MCF 10A (cell line): ENCODE measurements at regions not wholly inside any gene's neighbourhood (a gene's known extent, or its start where the extent isn't known, plus 50 kb on each side); places are given as distances from the start of the nearest gene placed in this dataset.

Source experiments
- BruUV-seq: library from RNA; stranded (reverse); fragments of 400-500 nt; replicated peaks from 2 replicates; lab custom pipeline; 2021; lab: Mats Ljungman, UMichigan
- CTCF ChIA-PET: fragments of 300-600 bp; sonication (Branson Sonifier 250); formaldehyde crosslinking; extraction: SDS; loops from one replicate; lab custom pipeline; 2021; ENCODE audit warnings: antibody characterized with exemption, inconsistent platforms; lab: Yijun Ruan, JAX
- POLR2A ChIA-PET: fragments of 300-600, 350-650 bp; sonication (Branson Sonifier 250); formaldehyde crosslinking; extraction: SDS; loops from one replicate; lab custom pipeline; 2020; ENCODE audit warnings: antibody characterized with exemption, inconsistent platforms; lab: Yijun Ruan, JAX
- DNase-seq: peaks from one replicate; pipeline ENCODE4 v3.0.0-alpha.2; 2018; ENCODE audit not compliant: unreplicated experiment
- H3K27ac Mint-ChIP-seq: one replicate; pipeline ENCODE4 v1.8.0; 2022; ENCODE audit warnings: mild to moderate bottlenecking, low read depth, mixed read lengths; ENCODE audit not compliant: unreplicated experiment
- H3K27me3 Mint-ChIP-seq: one replicate; pipeline ENCODE4 v1.8.0; 2022; ENCODE audit warnings: mixed read lengths; ENCODE audit not compliant: insufficient read depth, unreplicated experiment
- H3K36me3 Mint-ChIP-seq: one replicate; pipeline ENCODE4 v1.8.0; 2022; ENCODE audit warnings: mild to moderate bottlenecking, moderate library complexity, mixed read lengths; ENCODE audit not compliant: insufficient read depth, unreplicated experiment
- H3K4me1 Mint-ChIP-seq: one replicate; pipeline ENCODE4 v1.8.0; 2022; ENCODE audit warnings: mixed read lengths; ENCODE audit not compliant: insufficient read depth, unreplicated experiment
- H3K4me3 Mint-ChIP-seq: one replicate; pipeline ENCODE4 v1.8.0; 2022; ENCODE audit warnings: mild to moderate bottlenecking, moderate library complexity, mixed read lengths; ENCODE audit not compliant: unreplicated experiment
- H3K9me3 Mint-ChIP-seq: one replicate; pipeline ENCODE4 v1.8.0; 2022; ENCODE audit warnings: mixed read lengths; ENCODE audit not compliant: unreplicated experiment
- CTCF ChIP-seq: fragments of 200-600 bp; IDR thresholded peaks from one replicate; pipeline ENCODE4 v1.8.0; 2022; ENCODE audit warnings: antibody characterized with exemption, mild to moderate bottlenecking; ENCODE audit not compliant: unreplicated experiment
- intact Hi-C: fragments of 100-400 bp; cut with micrococcal nuclease; formaldehyde crosslinking; loops from 2 replicates; pipeline ENCODE4 v1.14.1; 2022

- no peaks in the 10 kb centered on the region for H3K36me3 Mint-ChIP-seq
- intact Hi-C loops, result no loop called here
- H3K27me3 Mint-ChIP-seq, result no peaks in the 10 kb centered on the region
- no peaks in the 10 kb centered on the region for H3K9me3 Mint-ChIP-seq
- BruUV-seq, result no TSS peak
- DNase-seq, result no peak
- CTCF ChIA-PET, result interaction anchor here (0.6 kb wide), 1 partner anchor 295 kb away, joined by 3 read pairs; no protein-coding TSS in a partner anchor
- H3K27ac Mint-ChIP-seq, result no peak overlapping the region
- no peaks in the 10 kb centered on the region for H3K4me1 Mint-ChIP-seq
- TF ChIP-seq CTCF, result no peak
- H3K4me3 Mint-ChIP-seq, result no peak overlapping the region
- POLR2A ChIA-PET, result no interaction called here
Observed at GRCh38 chr14:26128931-26129671, 468.7 kb downstream of the NOVA1 start.

GRCh38 chr14:26124896-26125438 is 472.9 kb downstream of the NOVA1 start:
- Mint-ChIP-seq H3K9me3 (peaks cover 15% of the 10 kb centered on the region), H3K4me3 (no peak overlapping the region), H3K36me3 (no peaks in the 10 kb centered on the region), H3K27ac (no peak overlapping the region), H3K27me3 (no peaks in the 10 kb centered on the region), H3K4me1 (no peaks in the 10 kb centered on the region)
- no peak for DNase-seq
- ChIA-PET CTCF (interaction anchor here (1.3 kb wide), 1 partner anchor 11 kb away, joined by 3 read pairs; no protein-coding TSS in a partner anchor), POLR2A (no interaction called here)
- no peak for TF ChIP-seq CTCF
- intact Hi-C loops, result no loop called here
- no TSS peak for BruUV-seq

DNA sequence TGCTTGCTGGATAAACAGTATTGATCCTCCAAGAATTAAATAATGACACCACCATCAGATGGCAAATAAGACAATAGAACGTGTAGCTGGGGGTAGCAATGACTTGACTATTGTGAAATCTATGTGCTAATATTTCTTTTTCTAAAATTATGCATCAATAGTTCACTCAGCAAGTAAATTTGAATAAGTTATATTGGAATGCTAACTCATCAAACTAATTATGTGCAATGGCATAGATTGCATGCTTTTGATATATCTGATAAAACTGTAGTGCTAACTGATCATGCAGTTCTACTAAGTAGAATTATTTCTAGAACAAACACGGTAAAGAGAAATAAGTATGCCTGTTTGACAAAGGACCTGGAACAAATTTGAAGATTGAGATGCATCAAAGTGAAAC is 474.4 kb downstream of the NOVA1 start:
- POLR2A ChIA-PET, result no interaction called here
- CTCF ChIA-PET, result no interaction called here
- intact Hi-C loops, result no loop called here
- peaks cover 15% of the 10 kb centered on the region for H3K9me3 Mint-ChIP-seq
- H3K36me3 Mint-ChIP-seq, result peaks cover 4% of the 10 kb centered on the region
- TF ChIP-seq CTCF, result no peak
- no peaks in the 10 kb centered on the region for H3K4me1 Mint-ChIP-seq
- no TSS peak for BruUV-seq
- H3K27me3 Mint-ChIP-seq, result no peaks in the 10 kb centered on the region
- no peak overlapping the region for H3K27ac Mint-ChIP-seq
- no peak for DNase-seq
- no peak overlapping the region for H3K4me3 Mint-ChIP-seq

DNA sequence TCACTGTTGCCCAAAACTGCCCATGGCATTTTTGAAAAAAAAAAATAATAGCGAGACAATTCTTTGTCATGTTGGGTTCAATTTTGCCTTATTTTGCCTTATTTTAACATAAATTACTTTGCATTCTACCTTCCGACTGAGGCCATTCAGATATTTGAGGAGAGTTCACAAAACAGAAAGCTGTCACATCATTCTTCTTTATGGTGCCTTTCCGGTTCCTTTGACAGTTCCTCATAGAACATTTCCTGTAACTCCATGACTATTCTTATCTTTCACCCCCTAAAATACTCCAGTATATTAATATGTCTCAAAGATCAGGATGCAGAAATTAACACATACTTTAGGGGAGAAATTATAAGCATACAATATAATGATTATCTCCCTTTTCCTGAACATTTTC is 476.7 kb downstream of the NOVA1 start:
- no TSS peak for BruUV-seq
- ChIA-PET POLR2A (interaction anchor here (0.6 to 0.7 kb wide), 2 partner anchors 87 to 398 kb away, joined by 3 read pairs; no protein-coding TSS in a partner anchor), CTCF (no interaction called here)
- peaks cover 5% of the 10 kb centered on the region for H3K36me3 Mint-ChIP-seq
- TF ChIP-seq CTCF, result no peak
- H3K27ac Mint-ChIP-seq, result no peak overlapping the region
- intact Hi-C loops, result no loop called here
- no peaks in the 10 kb centered on the region for H3K27me3 Mint-ChIP-seq
- peaks cover 15% of the 10 kb centered on the region for H3K9me3 Mint-ChIP-seq
- H3K4me1 Mint-ChIP-seq, result no peaks in the 10 kb centered on the region
- no peak overlapping the region for H3K4me3 Mint-ChIP-seq
- no peak for DNase-seq
